K562 (cell line): ENCODE measurements at regions not wholly inside any gene's neighbourhood (a gene's known extent, or its start where the extent isn't known, plus 50 kb on each side); places are given as distances from the start of the nearest gene placed in this dataset.
"Not testable (repeated sequence)": the region's sequence is repeated elsewhere in the genome, so short reads cannot be mapped to it uniquely, and the experiment has no call there.

Experiments used
- ATAC-seq: fragments of 200-7000 bp; cut with Tn5 transposase; 3 replicates; pipeline ENCODE4 v1.9.1; 2020; ENCODE audit warnings: moderate library complexity
- BruUV-seq: library from RNA; stranded (reverse); fragments of 400-500 nt; replicated peaks from 2 replicates; lab custom pipeline; 2021; lab: Mats Ljungman, UMichigan
- CTCF ChIA-PET: fragments of 300-600 bp; formaldehyde crosslinking; extraction: SDS; loops from one replicate; lab custom pipeline; 2021; ENCODE audit warnings: low intra/inter-chr PET ratio; lab: Yijun Ruan, JAX
- POLR2A ChIA-PET: fragments of 300-600, 350-650 bp; sonication (Branson Sonifier 250); formaldehyde crosslinking; extraction: SDS; loops from one replicate; lab custom pipeline; 2021; ENCODE audit warnings: antibody characterized with exemption, inconsistent platforms; lab: Yijun Ruan, JAX
- DNase-seq, 4 experiments: peaks; one replicate each; pipeline versions ENCODE4 v3.0.0 to v3.0.0-alpha.2; 2011 to 2018; ENCODE audit warnings: low spot score in 3 of 4, mixed read lengths in 3 of 4; ENCODE audit errors: extremely low read depth in 1 of 4
- FAIRE-seq: peaks from 2 replicates; lab custom pipeline; 2011; peaks lifted over from hg19 to GRCh38; lab: Jason Lieb, UNC
- H2AFZ ChIP-seq: 2 replicates; pipeline ENCODE4 v1.6.0; 2011; ENCODE audit warnings: low read depth, low read length, control low read depth, inconsistent platforms
- H3K27ac ChIP-seq: fragments of 200-600 bp; 3 replicates; pipeline ENCODE4 v1.8.0; 2011; ENCODE audit warnings: low read depth, mild to moderate bottlenecking, control low read depth, inconsistent platforms, low read length, moderate library complexity, mixed read lengths; ENCODE audit errors: extremely low read depth
- H3K27me3 ChIP-seq, 2 experiments: fragments of 300-600 bp in 1 of 2; 2 replicates in 1 of 2; 3 replicates in 1 of 2; pipeline versions ENCODE4 v1.6.0 to v1.8.0; 2011; ENCODE audit warnings: inconsistent platforms in 2 of 2, low read length in 2 of 2, mild to moderate bottlenecking in 1 of 2, mixed read lengths in 1 of 2, moderate library complexity in 1 of 2; ENCODE audit not compliant: control insufficient read depth in 2 of 2, insufficient read depth in 2 of 2
- H3K36me3 ChIP-seq: fragments of 300-600 bp; 3 replicates; pipeline ENCODE4 v1.8.0; 2011; ENCODE audit warnings: mild to moderate bottlenecking, low read length, inconsistent platforms; ENCODE audit not compliant: control insufficient read depth, insufficient read depth
- H3K4me1 ChIP-seq, 2 experiments: fragments of 200-600 bp in 1 of 2; replicated peaks in 1 of 2; 2 replicates in 1 of 2; 3 replicates in 1 of 2; pipeline versions ENCODE4 v1.5.1 to v1.8.0; 2011; ENCODE audit warnings: inconsistent platforms in 2 of 2, low read length in 2 of 2, mild to moderate bottlenecking in 1 of 2, mixed read lengths in 1 of 2, moderate library complexity in 1 of 2; ENCODE audit not compliant: control insufficient read depth in 2 of 2, insufficient read depth in 2 of 2
- H3K4me2 ChIP-seq: 2 replicates; pipeline ENCODE4 v1.6.1; 2011; ENCODE audit warnings: low read length, control low read depth, inconsistent platforms, mixed read lengths; ENCODE audit not compliant: insufficient read depth
- H3K4me3 ChIP-seq: fragments of 200-600 bp; sonication (generic), shearing (Covaris generic); 2 replicates; pipeline ENCODE4 v1.5.1; 2016; ENCODE audit warnings: control low read depth, inconsistent platforms
- H3K79me2 ChIP-seq: fragments of 200-600 bp; 3 replicates; pipeline ENCODE4 v1.8.0; 2011; ENCODE audit warnings: low read length, inconsistent platforms; ENCODE audit not compliant: control insufficient read depth, insufficient read depth
- H3K9ac ChIP-seq, 2 experiments: 2 replicates each; pipeline versions ENCODE4 v1.6.0 to v1.6.1; 2011; ENCODE audit warnings: low read depth in 2 of 2, low read length in 2 of 2, control low read depth in 1 of 2, inconsistent platforms in 1 of 2, mild to moderate bottlenecking in 1 of 2, mixed read lengths in 1 of 2; ENCODE audit not compliant: insufficient read depth in 1 of 2
- H3K9me1 ChIP-seq: one replicate; pipeline ENCODE4 v1.6.0; 2011; ENCODE audit warnings: inconsistent platforms, mild to moderate bottlenecking, low read length, moderate library complexity; ENCODE audit not compliant: control insufficient read depth, insufficient read depth
- H3K9me3 ChIP-seq: replicated peaks from 2 replicates; pipeline ENCODE4 v1.5.1; 2011; ENCODE audit warnings: low read depth, low read length, inconsistent platforms; ENCODE audit not compliant: control insufficient read depth, insufficient read depth
- H4K20me1 ChIP-seq: replicated peaks from 2 replicates; pipeline ENCODE4 v1.6.1; 2011; ENCODE audit warnings: low read length, inconsistent platforms, mixed read lengths; ENCODE audit not compliant: control insufficient read depth, insufficient read depth
- DEAF1 ChIP-seq: fragments of 450-650 bp; formaldehyde crosslinking; IDR thresholded peaks from 2 replicates; pipeline ENCODE4 v1.4.0; 2020; ENCODE audit warnings: mild to moderate bottlenecking, moderate library complexity
- XRCC3 ChIP-seq: fragments of 450-650 bp; IDR thresholded peaks from 2 replicates; pipeline ENCODE4 v1.6.1; 2017; ENCODE audit warnings: mild to moderate bottlenecking, moderate library complexity
- WGBS: fragments of 100-300 bp; shearing (Covaris generic); methylation state at CpG from one replicate; pipeline ENCODE4 v1.1.6; 2016; ENCODE audit warnings: low coverage, mixed read lengths; ENCODE audit not compliant: insufficient coverage; ENCODE audit errors: missing lambda C conversion rate; 5-methylcytosine and 5-hydroxymethylcytosine counted together
- in situ Hi-C: fragments of 300-500 bp; cut with MboI; formaldehyde crosslinking; loops from 4 replicates; pipeline ENCODE4 v1.15.0; 2018; ENCODE audit warnings: inconsistent platforms, mixed read lengths
- intact Hi-C: fragments of 100-400 bp; cut with micrococcal nuclease; formaldehyde crosslinking; loops from 2 replicates; pipeline ENCODE4 v1.14.2; 2022

GRCh38 chr1:844472-845026, 79.2 kb upstream of the SAMD11 start (continued):
- TF ChIP-seq DEAF1 (CRISPR knock-in tag) (no peak), XRCC3 (no peak)
- TF ChIP-seq, all 486 proteins: peak for 0

GRCh38 chr1:845641-846040, 78.1 kb upstream of the SAMD11 start:
- ATAC-seq, FAIRE-seq, H4K20me1 ChIP-seq, in situ Hi-C loops, CTCF ChIA-PET, H3K9ac ChIP-seq, H3K79me2 ChIP-seq, H3K4me3 ChIP-seq, H3K9me3 ChIP-seq, POLR2A ChIA-PET, H3K27me3 ChIP-seq, BruUV-seq, DNase-seq, H2AFZ ChIP-seq, H3K4me2 ChIP-seq, H3K9me1 ChIP-seq, H3K27ac ChIP-seq: not testable (repeated sequence)
- intact Hi-C loops, result loop anchor here (10.0 kb wide), 1 partner anchor 71 kb away; no protein-coding TSS in a partner anchor
- H3K4me1 ChIP-seq, result peaks cover 7 to 12% of the 10 kb centered on the region in 2 experiments; a peak in 3 of 5 replicates
- H3K36me3 ChIP-seq, result peaks cover 34% of the 10 kb centered on the region; the same call in 1 of the 3 replicates
- 42% methylated on average over 2 of the region's 3 CpGs for WGBS

GRCh38 chr1:849873-850272, 73.8 kb upstream of the SAMD11 start:
- ATAC-seq, H2AFZ ChIP-seq, FAIRE-seq, H3K79me2 ChIP-seq, H3K9me1 ChIP-seq, H3K27ac ChIP-seq, H3K9ac ChIP-seq, POLR2A ChIA-PET, H3K9me3 ChIP-seq, H3K4me2 ChIP-seq, BruUV-seq, CTCF ChIA-PET, H3K4me3 ChIP-seq, in situ Hi-C loops, DNase-seq, H4K20me1 ChIP-seq, H3K27me3 ChIP-seq, H3K4me1 ChIP-seq: not testable (repeated sequence)
- H3K36me3 ChIP-seq, result peaks cover 29% of the 10 kb centered on the region; the same call in 2 of the 3 replicates
- intact Hi-C loops, result loop anchor here (10.0 kb wide), 1 partner anchor 75 kb away; no protein-coding TSS in a partner anchor
- WGBS, result 93% methylated on average over 4 of the region's 4 CpGs

- H3K36me3 ChIP-seq, result peaks cover 32% of the 10 kb centered on the region; the same call in 2 of the 3 replicates
- POLR2A ChIA-PET, result not testable (repeated sequence)
Measured at GRCh38 chr1:850318-850717, 73.4 kb upstream of the SAMD11 start.

More at GRCh38 chr1:850318-850717, 73.4 kb upstream of the SAMD11 start:
- H3K79me2 ChIP-seq, intact Hi-C loops, FAIRE-seq, H3K9me3 ChIP-seq, H4K20me1 ChIP-seq, H2AFZ ChIP-seq, DNase-seq, H3K4me3 ChIP-seq, H3K4me1 ChIP-seq, H3K4me2 ChIP-seq, in situ Hi-C loops, ATAC-seq, H3K9me1 ChIP-seq, CTCF ChIA-PET, H3K27me3 ChIP-seq, BruUV-seq, H3K27ac ChIP-seq, H3K9ac ChIP-seq: not testable (repeated sequence)
- 94% methylated on average over 1 of the region's 4 CpGs for WGBS
